Thyroid gland (tissue), 4 donors: ENCODE measurements at regions not wholly inside any gene's neighbourhood (a gene's known extent, or its start where the extent isn't known, plus 50 kb on each side); places are given as distances from the start of the nearest gene placed in this dataset.

Experiments used
- CTCF ChIP-seq, 6 experiments: fragments of 200-600 bp in 3 of 6; fragments of 450-650 bp in 3 of 6; sonication (generic) in 3 of 6; IDR thresholded peaks; one replicate each; pipeline ENCODE4 v1.5.1; 2016 to 2019; ENCODE audit warnings: antibody characterized with exemption in 6 of 6, mild to moderate bottlenecking in 2 of 6, inconsistent platforms in 1 of 6, moderate library complexity in 1 of 6
- POLR2A ChIP-seq, 2 donors: fragments of 450-650 bp; IDR thresholded peaks; one replicate each; pipeline ENCODE4 v1.6.1; 2017; ENCODE audit warnings: antibody characterized with exemption in 2 of 2, mild to moderate bottlenecking in 2 of 2, moderate library complexity in 1 of 2

DNA sequence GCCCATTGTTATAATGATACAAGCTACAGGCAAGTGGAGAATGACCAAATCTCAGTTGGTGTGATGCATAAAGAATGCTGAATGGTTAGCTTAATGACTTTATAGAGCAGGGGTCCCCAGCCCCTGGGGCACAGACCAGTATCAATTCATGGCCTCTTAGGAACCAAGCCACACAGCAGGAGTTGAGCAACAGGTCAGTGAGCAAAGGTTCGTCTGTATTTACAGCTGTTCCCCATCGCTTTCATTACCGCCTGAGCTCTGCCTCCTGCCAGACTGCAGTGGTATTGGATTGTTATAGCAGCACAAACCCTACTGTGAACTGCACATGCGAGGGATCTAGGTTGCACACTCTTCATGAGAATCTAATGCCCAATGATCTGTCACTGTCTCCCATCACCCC lies 114.0 kb upstream of the ZFHX3 start:
- TF ChIP-seq CTCF (IDR thresholded peaks at IDR 0.05) (no peak), POLR2A (IDR thresholded peaks at IDR 0.05) (no peak)
